ENCODE measurements at regions not wholly inside any gene's neighbourhood (a gene's known extent, or its start where the extent isn't known, plus 50 kb on each side); places are given as distances from the start of the nearest gene placed in this dataset.

- DNase-seq = no peak
Measured at GRCh38 chr6:40054602-40055001, 120.3 kb upstream of the MOCS1 start.

GRCh38 chr6:40054186-40054585, 119.9 kb upstream of the MOCS1 start:
- DNase-seq = no peak

GRCh38 chr6:40049128-40049527, 114.9 kb upstream of the MOCS1 start:
- no peak for DNase-seq

DNA sequence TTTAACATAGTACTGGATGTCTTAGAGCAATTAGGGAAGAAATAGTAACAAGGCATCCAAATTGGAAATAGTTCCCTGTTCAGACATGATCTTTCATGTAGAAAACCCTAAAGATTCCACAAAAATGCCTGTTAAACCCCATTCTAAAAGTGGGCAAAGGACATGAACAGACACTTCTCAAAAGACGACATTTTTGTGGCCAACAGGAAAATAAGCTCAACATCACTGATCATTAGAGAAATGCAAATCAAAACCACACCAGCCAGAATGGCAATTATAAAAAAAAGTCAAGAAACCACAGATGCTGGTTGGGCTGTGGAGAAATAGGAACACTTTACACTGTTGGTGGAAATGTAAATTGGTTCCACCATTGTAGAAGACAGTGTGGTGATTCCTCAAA, 109.9 kb upstream of the MOCS1 start:
- DNase-seq = no peak

GRCh38 chr6:40042232-40042631, 108.0 kb upstream of the MOCS1 start:
- no peak for DNase-seq

DNA sequence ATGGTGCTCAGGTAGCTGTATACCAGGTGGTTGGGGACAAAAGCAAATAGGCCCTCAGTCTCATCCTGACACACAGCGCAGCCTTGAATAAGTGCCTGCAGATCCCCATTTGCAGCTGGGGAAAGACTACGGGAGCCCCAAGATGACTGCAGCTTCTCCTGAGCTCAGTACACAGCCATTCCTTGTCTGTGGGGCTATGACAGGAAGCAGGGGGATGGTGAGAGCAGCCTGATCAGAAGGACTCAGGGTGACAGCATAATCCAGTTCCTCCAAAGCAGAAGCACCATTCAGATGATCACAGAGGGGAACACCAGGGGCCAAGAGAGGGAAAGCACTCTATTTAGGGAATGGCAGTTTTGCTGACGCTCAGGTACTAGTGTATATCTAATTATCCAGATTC, 104.8 kb upstream of the MOCS1 start:
- no peak for DNase-seq

GRCh38 chr6:40038626-40039025, 104.4 kb upstream of the MOCS1 start:
- DNase-seq = no peak

DNA sequence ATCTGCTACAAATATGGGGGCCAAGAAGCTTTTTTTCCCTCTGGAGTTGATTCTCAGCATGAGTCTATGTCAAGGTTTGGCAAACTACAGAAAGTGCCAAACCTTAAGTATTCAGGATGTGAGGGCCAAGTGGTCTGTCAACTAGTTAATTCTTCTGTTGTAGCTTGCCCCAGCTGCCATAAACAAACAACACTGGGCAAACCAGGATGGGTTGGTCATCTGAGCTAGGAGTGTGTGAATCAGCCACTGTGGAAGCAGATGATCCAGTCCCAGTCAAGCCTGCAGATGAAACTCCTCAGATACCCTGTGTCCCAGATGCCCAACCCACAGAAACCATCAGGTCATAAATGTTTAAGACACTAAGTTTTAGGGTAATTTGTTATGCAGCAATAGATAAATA, 103.0 kb upstream of the MOCS1 start:
- DNase-seq = no peak

DNA sequence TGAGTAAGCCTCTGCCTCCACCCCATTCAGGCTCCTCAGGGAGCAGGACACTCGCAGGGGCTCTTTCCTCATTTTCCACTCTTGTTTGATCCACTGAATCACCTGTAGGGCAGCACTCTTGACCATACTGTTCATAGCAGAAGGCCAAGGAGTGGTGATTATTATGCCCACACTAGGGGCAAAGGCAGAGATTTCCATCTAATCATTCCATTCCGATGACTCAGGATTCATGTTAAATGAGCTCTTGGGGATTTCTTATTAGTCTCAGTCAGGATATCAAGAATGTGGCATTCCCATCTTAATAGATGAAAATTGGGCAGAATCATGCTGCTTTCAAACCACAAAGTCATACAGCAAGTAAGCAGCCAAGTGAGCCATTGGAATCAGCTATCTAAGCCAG, 101.9 kb upstream of the MOCS1 start:
- DNase-seq = no peak

DNA sequence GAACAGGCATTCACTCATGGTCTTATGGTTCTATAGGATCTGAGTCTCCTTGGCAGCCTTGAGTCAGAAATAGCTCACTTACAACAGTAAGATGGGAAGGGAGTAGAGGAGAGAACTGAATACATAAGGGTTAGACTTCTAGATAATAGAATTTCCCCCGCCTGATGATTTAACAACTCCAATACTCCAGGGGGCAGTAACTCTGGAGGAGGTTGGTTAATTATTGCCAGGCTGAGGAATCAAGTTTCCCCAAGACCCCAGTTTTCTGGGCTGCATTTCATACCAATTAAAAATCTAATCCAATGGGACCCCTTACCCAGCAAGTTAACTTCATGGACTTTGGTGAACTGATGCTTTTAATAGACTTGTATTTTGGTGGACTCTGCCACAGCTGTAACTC, 94.2 kb upstream of the MOCS1 start:
- DNase-seq = no peak

DNA sequence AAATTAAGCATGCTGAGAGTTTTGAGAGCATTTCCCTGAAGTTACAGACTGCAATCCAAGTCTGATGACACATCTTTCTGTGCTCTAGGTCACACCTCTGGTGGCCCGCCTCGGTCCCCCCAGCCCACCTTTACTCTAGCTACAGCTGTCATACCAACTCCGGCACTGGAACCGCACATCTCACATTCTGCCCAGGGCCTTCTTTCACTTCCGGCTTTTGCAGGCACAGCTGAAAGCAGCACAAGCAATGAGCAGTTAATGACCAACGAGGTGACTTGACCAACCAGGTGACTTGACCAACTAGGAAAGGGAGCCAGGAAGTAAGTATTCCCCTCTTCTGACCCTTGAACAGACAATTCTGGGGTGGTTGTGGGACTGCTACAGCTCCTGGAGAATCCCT, 88.6 kb upstream of the MOCS1 start:
- no peak for DNase-seq

- no peak for DNase-seq
Measured at GRCh38 chr6:40020166-40020565, 85.9 kb upstream of the MOCS1 start.

- no peak for DNase-seq
Measured at GRCh38 chr6:40015530-40015929, 81.3 kb upstream of the MOCS1 start.

DNA sequence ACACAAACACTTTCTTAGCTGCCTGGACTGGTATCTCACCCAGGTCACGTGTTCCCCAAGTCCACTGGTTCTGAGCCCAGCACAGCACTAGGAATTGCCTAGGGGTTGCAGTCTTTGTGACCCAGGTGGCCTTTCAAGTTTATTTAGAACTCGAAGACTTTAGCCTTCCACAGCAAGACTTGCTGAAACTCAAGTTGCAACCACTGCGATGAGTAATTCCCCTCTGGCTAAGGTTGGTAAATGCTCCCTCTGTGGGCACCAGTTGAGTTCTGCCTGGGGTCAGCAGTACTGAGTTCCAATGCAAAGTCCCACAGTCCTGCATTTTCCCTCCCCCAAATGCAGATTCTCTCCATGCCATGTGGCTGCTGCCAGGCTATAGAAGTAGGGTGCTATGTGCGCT, 77.6 kb upstream of the MOCS1 start:
- no peak for DNase-seq

DNA sequence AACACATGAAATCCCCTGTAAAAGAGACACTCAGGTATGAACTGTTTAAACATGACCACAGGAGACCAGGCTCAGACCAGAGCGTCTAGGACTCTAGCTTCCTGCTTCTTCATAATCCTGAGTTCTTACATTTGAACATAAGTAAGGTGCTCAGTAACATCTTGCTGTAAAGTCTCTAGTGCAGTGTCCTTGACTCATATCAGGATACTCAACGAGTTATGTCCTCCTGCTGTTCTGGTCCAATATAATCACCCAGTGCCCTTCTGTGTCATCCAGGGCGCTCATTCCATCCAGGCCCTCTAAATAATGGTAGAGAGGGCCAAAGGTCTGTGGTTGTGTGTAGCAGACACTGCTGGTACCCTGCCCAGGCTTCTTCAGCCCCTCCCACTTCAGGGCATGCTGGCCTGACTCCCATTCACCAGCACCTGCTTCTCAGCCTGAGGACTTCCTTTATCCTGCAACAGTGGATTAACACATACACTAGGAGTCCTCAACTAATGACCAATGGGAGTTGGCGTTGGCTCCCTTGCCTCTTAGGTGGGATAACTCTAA, 66.8 kb upstream of the MOCS1 start:
- DNase-seq = no peak

DNA sequence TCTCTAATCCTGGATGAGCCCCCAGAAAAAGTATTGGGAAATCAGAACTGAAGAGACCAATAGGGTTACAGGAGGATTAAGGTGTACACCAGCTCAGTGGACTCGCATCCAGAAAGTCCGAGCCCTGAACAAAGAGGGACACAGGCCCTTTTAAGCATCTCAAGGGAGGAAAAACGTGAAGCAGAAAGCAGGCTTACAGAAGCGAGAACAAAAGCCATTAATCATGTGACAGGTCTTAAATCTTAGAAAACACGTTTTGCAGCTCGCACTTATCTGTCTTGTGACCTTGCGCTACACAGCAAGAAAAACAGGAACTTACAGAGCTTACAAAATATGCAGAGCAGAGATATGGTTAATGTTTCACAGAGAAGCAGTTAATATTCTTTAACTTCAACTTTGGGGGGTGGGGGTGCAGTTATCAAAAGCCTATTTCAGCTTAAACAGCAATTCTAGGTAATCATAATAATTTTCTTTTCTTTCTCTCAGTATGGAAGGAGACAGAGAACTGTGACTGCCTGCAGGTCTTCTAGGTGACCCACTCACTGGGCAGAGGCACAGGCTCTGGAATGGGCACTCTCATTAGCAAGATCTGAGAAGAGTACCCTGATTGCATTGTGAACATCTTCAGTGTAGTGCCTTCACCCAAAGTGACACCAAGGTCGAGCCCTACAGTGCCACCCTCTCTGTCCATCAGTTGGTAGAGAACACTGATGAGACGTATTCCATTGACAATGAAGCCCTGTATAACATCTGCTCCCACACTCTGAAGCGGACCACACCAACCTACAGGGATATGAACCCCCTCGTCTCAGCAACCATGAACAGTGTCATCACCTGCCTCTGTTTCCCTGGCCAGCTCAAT, 65.0 kb upstream of the MOCS1 start:
- DNase-seq = no peak

DNA sequence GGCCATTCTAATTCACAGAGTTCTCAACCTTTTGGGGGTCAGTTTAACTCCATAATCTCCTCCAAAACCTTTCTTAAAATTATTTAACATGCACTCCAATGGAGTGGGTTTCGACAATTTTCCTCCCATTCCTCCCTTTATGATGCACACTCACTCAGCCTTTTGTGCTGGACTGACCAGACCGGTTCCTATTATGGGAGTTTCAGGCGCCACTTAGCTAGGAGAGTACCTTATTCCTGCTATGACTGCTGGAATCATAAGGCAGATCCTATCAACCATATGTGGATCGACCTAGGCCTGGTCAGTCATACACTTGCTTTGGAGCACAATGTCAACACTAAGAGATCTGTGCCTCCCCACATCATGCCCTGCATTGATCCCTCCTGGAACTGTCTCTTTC, 63.9 kb upstream of the MOCS1 start:
- no peak for DNase-seq

- DNase-seq = peak; percentile 51
Measured at GRCh38 chr6:39997101-39997635, 62.9 kb upstream of the MOCS1 start.

GRCh38 chr6:39995633-39996032, 61.4 kb upstream of the MOCS1 start:
- DNase-seq = no peak

GRCh38 chr6:39992861-39993622, 58.8 kb upstream of the MOCS1 start:
- DNase-seq = no peak
